ENCODE measurements at regions not wholly inside any gene's neighbourhood (a gene's known extent, or its start where the extent isn't known, plus 50 kb on each side); places are given as distances from the start of the nearest gene placed in this dataset.

GRCh38 chr5:135085133-135085935, 51.3 kb upstream of the PITX1 start (continued):
- TF ChIP-seq HMGXB4 (CRISPR knock-in tag; IDR thresholded peaks at IDR 0.05; ENCODE audit: borderline replicate concordance in 1 of 2, low read depth in 1 of 2) (no peak), FOXK1 (CRISPR knock-in tag; IDR thresholded peaks at IDR 0.05; ENCODE audit: borderline replicate concordance, low read depth) (no peak), ZBTB1 (CRISPR knock-in tag; IDR thresholded peaks at IDR 0.05; ENCODE audit: borderline replicate concordance) (no peak), POGZ (CRISPR knock-in tag; IDR thresholded peaks at IDR 0.05) (no peak)

All from HepG2 (cell line).